Activated CD4-positive, alpha-beta T cell treated with anti-CD3 and anti-CD28 coated beads, Interleukin-2, amount 10 ng/mL, durations not matched to agents 7 days and 5 days (primary cell): ENCODE measurements at regions not wholly inside any gene's neighbourhood (a gene's known extent, or its start where the extent isn't known, plus 50 kb on each side); places are given as distances from the start of the nearest gene placed in this dataset.

Experiments used
- CTCF ChIA-PET: fragments of 350-600 bp; sonication (Branson Sonifier 250); formaldehyde crosslinking; loops from one replicate; lab custom pipeline; 2021; ENCODE audit warnings: antibody characterized with exemption; lab: Charles Lee
- POLR2A ChIA-PET: fragments of 350-600 bp; sonication (Branson Sonifier 250); formaldehyde crosslinking; loops from one replicate; lab custom pipeline; 2021; ENCODE audit warnings: antibody characterized with exemption; lab: Charles Lee
- DNase-seq: peaks from one replicate; pipeline ENCODE4 v3.0.0-alpha.2; 2020
- H3K27ac Mint-ChIP-seq: one replicate; pipeline ENCODE4 v1.8.0; 2021; ENCODE audit warnings: mild to moderate bottlenecking, moderate library complexity, mixed read lengths
- H3K27me3 Mint-ChIP-seq: one replicate; pipeline ENCODE4 v1.8.0; 2021; ENCODE audit warnings: mixed read lengths
- H3K36me3 Mint-ChIP-seq: one replicate; pipeline ENCODE4 v1.8.0; 2021; ENCODE audit warnings: low read depth, mixed read lengths
- H3K4me1 Mint-ChIP-seq: one replicate; pipeline ENCODE4 v1.8.0; 2021; ENCODE audit warnings: mixed read lengths
- H3K4me3 Mint-ChIP-seq: one replicate; pipeline ENCODE4 v1.8.0; 2021; ENCODE audit warnings: mild to moderate bottlenecking, moderate library complexity, mixed read lengths
- H3K9me3 Mint-ChIP-seq: one replicate; pipeline ENCODE4 v1.8.0; 2021; ENCODE audit warnings: mixed read lengths

GRCh38 chr11:130646881-130647280 lies 198.4 kb downstream of the ADAMTS15 start:
- CTCF ChIA-PET, result no interaction called here
- Mint-ChIP-seq H3K4me3 (no peak overlapping the region), H3K4me1 (no peaks in the 10 kb centered on the region), H3K27ac (no peak overlapping the region), H3K36me3 (no peaks in the 10 kb centered on the region), H3K9me3 (no peaks in the 10 kb centered on the region), H3K27me3 (no peaks in the 10 kb centered on the region)
- POLR2A ChIA-PET, result no interaction called here
- no peak for DNase-seq

GRCh38 chr11:130647371-130647770 lies 198.9 kb downstream of the ADAMTS15 start:
- Mint-ChIP-seq H3K36me3 (no peaks in the 10 kb centered on the region), H3K4me3 (no peak overlapping the region), H3K9me3 (no peaks in the 10 kb centered on the region), H3K27me3 (no peaks in the 10 kb centered on the region), H3K4me1 (no peaks in the 10 kb centered on the region), H3K27ac (no peak overlapping the region)
- no peak for DNase-seq
- ChIA-PET POLR2A (no interaction called here), CTCF (no interaction called here)

GRCh38 chr11:130649801-130650200 lies 201.4 kb downstream of the ADAMTS15 start:
- H3K9me3 Mint-ChIP-seq, result no peaks in the 10 kb centered on the region
- H3K27me3 Mint-ChIP-seq, result no peaks in the 10 kb centered on the region
- no peaks in the 10 kb centered on the region for H3K36me3 Mint-ChIP-seq
- DNase-seq, result no peak
- CTCF ChIA-PET, result interaction anchor here (1.2 kb wide), 1 partner anchor 37 kb away, joined by 4 read pairs; no protein-coding TSS in a partner anchor
- H3K27ac Mint-ChIP-seq, result no peak overlapping the region
- H3K4me1 Mint-ChIP-seq, result no peaks in the 10 kb centered on the region
- POLR2A ChIA-PET, result no interaction called here
- no peak overlapping the region for H3K4me3 Mint-ChIP-seq

- Mint-ChIP-seq H3K4me3 (no peak overlapping the region), H3K27me3 (no peaks in the 10 kb centered on the region), H3K36me3 (no peaks in the 10 kb centered on the region), H3K4me1 (no peaks in the 10 kb centered on the region), H3K9me3 (no peaks in the 10 kb centered on the region), H3K27ac (no peak overlapping the region)
- POLR2A ChIA-PET, result no interaction called here
- CTCF ChIA-PET, result interaction anchor here (1.2 to 1.5 kb wide), 2 partner anchors 11 to 37 kb away, joined by 3 to 4 read pairs; no protein-coding TSS in a partner anchor
- no peak for DNase-seq
Measured at GRCh38 chr11:130650456-130651030, 202.1 kb downstream of the ADAMTS15 start.

GRCh38 chr11:130651066-130651855 lies 202.8 kb downstream of the ADAMTS15 start:
- Mint-ChIP-seq H3K4me1 (no peaks in the 10 kb centered on the region), H3K27ac (no peak overlapping the region), H3K36me3 (no peaks in the 10 kb centered on the region), H3K27me3 (peaks cover 3% of the 10 kb centered on the region), H3K9me3 (peaks cover 4% of the 10 kb centered on the region), H3K4me3 (no peak overlapping the region)
- DNase-seq, result no peak
- ChIA-PET POLR2A (no interaction called here), CTCF (interaction anchor here (1.5 kb wide), 1 partner anchor 11 kb away, joined by 3 read pairs; no protein-coding TSS in a partner anchor)

- H3K4me3 Mint-ChIP-seq, result no peak overlapping the region
- ChIA-PET CTCF (interaction anchor here (0.6 kb wide), 1 partner anchor 1757 kb away, joined by 4 read pairs; no protein-coding TSS in a partner anchor), POLR2A (no interaction called here)
- H3K9me3 Mint-ChIP-seq, result peaks cover 4% of the 10 kb centered on the region
- H3K36me3 Mint-ChIP-seq, result no peaks in the 10 kb centered on the region
- no peaks in the 10 kb centered on the region for H3K4me1 Mint-ChIP-seq
- H3K27ac Mint-ChIP-seq, result no peak overlapping the region
- no peak for DNase-seq
- peaks cover 3% of the 10 kb centered on the region for H3K27me3 Mint-ChIP-seq
Measured at GRCh38 chr11:130652671-130653335, 204.4 kb downstream of the ADAMTS15 start.

GRCh38 chr11:130653838-130654636 lies 205.6 kb downstream of the ADAMTS15 start:
- CTCF ChIA-PET, result interaction anchor here (0.6 kb wide), 1 partner anchor 1756 kb away, joined by 4 read pairs; no protein-coding TSS in a partner anchor

GRCh38 chr11:130655300-130655699 lies 206.9 kb downstream of the ADAMTS15 start:
- Mint-ChIP-seq H3K9me3 (peaks cover 4% of the 10 kb centered on the region), H3K36me3 (no peaks in the 10 kb centered on the region), H3K27me3 (peaks cover 3% of the 10 kb centered on the region), H3K4me1 (no peaks in the 10 kb centered on the region), H3K27ac (no peak overlapping the region), H3K4me3 (no peak overlapping the region)
- CTCF ChIA-PET, result no interaction called here
- DNase-seq, result no peak
- POLR2A ChIA-PET, result no interaction called here

More at GRCh38 chr11:130653838-130654636, 205.6 kb downstream of the ADAMTS15 start:
- DNase-seq, result no peak
- peaks cover 3% of the 10 kb centered on the region for H3K27me3 Mint-ChIP-seq
- no peaks in the 10 kb centered on the region for H3K4me1 Mint-ChIP-seq
- no peak overlapping the region for H3K27ac Mint-ChIP-seq
- POLR2A ChIA-PET, result no interaction called here
- H3K4me3 Mint-ChIP-seq, result no peak overlapping the region
- peaks cover 4% of the 10 kb centered on the region for H3K9me3 Mint-ChIP-seq
- no peaks in the 10 kb centered on the region for H3K36me3 Mint-ChIP-seq

- Mint-ChIP-seq H3K4me3 (no peak overlapping the region), H3K27ac (no peak overlapping the region), H3K4me1 (no peaks in the 10 kb centered on the region), H3K27me3 (no peaks in the 10 kb centered on the region), H3K36me3 (no peaks in the 10 kb centered on the region), H3K9me3 (no peaks in the 10 kb centered on the region)
- ChIA-PET CTCF (no interaction called here), POLR2A (no interaction called here)
- no peak for DNase-seq
Measured at GRCh38 chr11:130666781-130667251, 218.4 kb downstream of the ADAMTS15 start.

- H3K27me3 Mint-ChIP-seq, result no peaks in the 10 kb centered on the region
- DNase-seq, result no peak
- no peak overlapping the region for H3K27ac Mint-ChIP-seq
- H3K9me3 Mint-ChIP-seq, result no peaks in the 10 kb centered on the region
- H3K4me3 Mint-ChIP-seq, result no peak overlapping the region
- ChIA-PET POLR2A (no interaction called here), CTCF (no interaction called here)
- no peaks in the 10 kb centered on the region for H3K36me3 Mint-ChIP-seq
- H3K4me1 Mint-ChIP-seq, result no peaks in the 10 kb centered on the region
Measured at GRCh38 chr11:130668751-130669150, 220.3 kb downstream of the ADAMTS15 start.

GRCh38 chr11:130670200-130670599 lies 221.8 kb downstream of the ADAMTS15 start:
- Mint-ChIP-seq H3K9me3 (no peaks in the 10 kb centered on the region), H3K4me3 (no peak overlapping the region), H3K27ac (no peak overlapping the region), H3K27me3 (no peaks in the 10 kb centered on the region), H3K4me1 (no peaks in the 10 kb centered on the region), H3K36me3 (no peaks in the 10 kb centered on the region)
- POLR2A ChIA-PET, result no interaction called here
- CTCF ChIA-PET, result no interaction called here
- no peak for DNase-seq
